ENCODE measurements at regions not wholly inside any gene's neighbourhood (a gene's known extent, or its start where the extent isn't known, plus 50 kb on each side); places are given as distances from the start of the nearest gene placed in this dataset.

DNA sequence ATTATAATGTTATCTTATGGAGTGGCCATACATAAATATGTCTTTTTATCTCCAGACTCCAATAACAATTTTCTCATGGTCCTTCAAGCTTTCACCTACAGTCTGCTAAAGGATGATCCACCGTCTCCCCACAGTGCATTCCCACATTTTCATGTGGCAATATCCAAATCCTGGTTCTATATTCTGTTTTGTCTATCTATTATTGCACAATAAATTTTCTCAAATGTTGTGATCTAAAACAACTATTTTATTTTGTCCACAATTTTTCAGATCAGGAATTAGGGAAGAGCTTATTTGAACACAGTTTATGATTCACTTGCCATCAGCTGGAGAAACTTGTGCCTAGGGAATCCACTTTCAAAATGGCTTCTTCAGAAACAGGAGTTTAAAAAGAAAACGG, 614.4 kb upstream of the TMEFF2 start:
- no peak for ATAC-seq
- H3K9ac ChIP-seq (ENCODE audit: low read length), result no peak overlapping the region
- no peaks in the 10 kb centered on the region for H3K4me1 ChIP-seq (ENCODE audit: insufficient read depth, low read length)
- H3K9me3 ChIP-seq (ENCODE audit: low read length), result no peaks in the 10 kb centered on the region
- ChIA-PET CTCF (no interaction called here), POLR2A (ENCODE audit: unreplicated experiment) (no interaction called here)
- H2AFZ ChIP-seq (ENCODE audit: low read length), result no peak overlapping the region
- TF ChIP-seq EZH2phosphoT487 (IDR thresholded peaks at IDR 0.05; ENCODE audit: borderline replicate concordance, low read length) (no peak), EZH2 (IDR thresholded peaks at IDR 0.05; ENCODE audit: low read length, unreplicated experiment) (no peak)
- TF ChIP-seq, protein P1, sequence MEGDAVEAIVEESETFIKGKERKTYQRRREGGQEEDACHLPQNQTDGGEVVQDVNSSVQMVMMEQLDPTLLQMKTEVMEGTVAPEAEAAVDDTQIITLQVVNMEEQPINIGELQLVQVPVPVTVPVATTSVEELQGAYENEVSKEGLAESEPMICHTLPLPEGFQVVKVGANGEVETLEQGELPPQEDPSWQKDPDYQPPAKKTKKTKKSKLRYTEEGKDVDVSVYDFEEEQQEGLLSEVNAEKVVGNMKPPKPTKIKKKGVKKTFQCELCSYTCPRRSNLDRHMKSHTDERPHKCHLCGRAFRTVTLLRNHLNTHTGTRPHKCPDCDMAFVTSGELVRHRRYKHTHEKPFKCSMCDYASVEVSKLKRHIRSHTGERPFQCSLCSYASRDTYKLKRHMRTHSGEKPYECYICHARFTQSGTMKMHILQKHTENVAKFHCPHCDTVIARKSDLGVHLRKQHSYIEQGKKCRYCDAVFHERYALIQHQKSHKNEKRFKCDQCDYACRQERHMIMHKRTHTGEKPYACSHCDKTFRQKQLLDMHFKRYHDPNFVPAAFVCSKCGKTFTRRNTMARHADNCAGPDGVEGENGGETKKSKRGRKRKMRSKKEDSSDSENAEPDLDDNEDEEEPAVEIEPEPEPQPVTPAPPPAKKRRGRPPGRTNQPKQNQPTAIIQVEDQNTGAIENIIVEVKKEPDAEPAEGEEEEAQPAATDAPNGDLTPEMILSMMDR (conservative IDR thresholded peaks at IDR 0.05; ENCODE audit: low read depth, low read length), result no peak
- no peaks in the 10 kb centered on the region for H3K9me2 ChIP-seq (replicated peaks; ENCODE audit: low read length)
- H3K79me2 ChIP-seq (ENCODE audit: low read length), result no peaks in the 10 kb centered on the region
- no TSS peak for BruUV-seq (replicated peaks)
- H3K27ac ChIP-seq (ENCODE audit: low read length), result no peak overlapping the region
- H3K36me3 ChIP-seq (ENCODE audit: low read depth, low read length), result no peaks in the 10 kb centered on the region
- no peak overlapping the region for H3K4me2 ChIP-seq (ENCODE audit: low read length)
- no peaks in the 10 kb centered on the region for H3K27me3 ChIP-seq (ENCODE audit: low read length)
- H3F3A ChIP-seq (ENCODE audit: low read length, unreplicated experiment), result no peaks in the 10 kb centered on the region
- no peaks in the 10 kb centered on the region for H4K20me1 ChIP-seq (ENCODE audit: low read length)
- DNase-seq, result no peak
- no peak overlapping the region for H3K4me3 ChIP-seq (ENCODE audit: low read length)
- intact Hi-C loops (cut with micrococcal nuclease), result no loop called here

DNA sequence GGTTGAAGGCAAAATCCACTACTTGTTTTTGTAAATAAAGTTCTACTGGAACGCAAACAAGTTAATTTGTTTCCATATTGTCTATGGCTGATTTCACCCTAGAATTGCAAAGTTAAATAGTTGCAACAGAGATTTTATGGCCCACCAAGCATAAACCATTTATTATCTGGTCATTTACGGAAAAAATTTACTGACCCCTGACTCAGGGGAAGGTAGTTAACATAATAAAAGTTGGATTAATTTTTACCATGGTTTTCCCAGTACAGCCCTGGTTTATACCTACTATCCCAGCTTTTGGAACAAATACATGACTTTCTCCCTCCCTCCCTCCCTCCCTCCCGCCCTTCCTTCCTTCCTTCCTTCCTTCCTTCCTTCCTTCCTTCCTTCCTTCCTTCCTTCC, 588.9 kb upstream of the TMEFF2 start:
- BruUV-seq (replicated peaks), result no TSS peak
- H4K20me1 ChIP-seq (ENCODE audit: low read length), result no peaks in the 10 kb centered on the region
- H3K36me3 ChIP-seq (ENCODE audit: low read depth, low read length), result no peaks in the 10 kb centered on the region
- H3K4me1 ChIP-seq (ENCODE audit: insufficient read depth, low read length), result no peaks in the 10 kb centered on the region
- H3K9me3 ChIP-seq (ENCODE audit: low read length), result no peaks in the 10 kb centered on the region
- ChIA-PET CTCF (no interaction called here), POLR2A (ENCODE audit: unreplicated experiment) (no interaction called here)
- H3K4me3 ChIP-seq (ENCODE audit: low read length), result no peak overlapping the region
- no peak overlapping the region for H3K9ac ChIP-seq (ENCODE audit: low read length)
- H3F3A ChIP-seq (ENCODE audit: low read length, unreplicated experiment), result no peaks in the 10 kb centered on the region
- no peak for ATAC-seq
- no peaks in the 10 kb centered on the region for H3K27me3 ChIP-seq (ENCODE audit: low read length)
- TF ChIP-seq, protein P1 (conservative IDR thresholded peaks at IDR 0.05; ENCODE audit: low read depth, low read length), result no peak
- H3K9me2 ChIP-seq (replicated peaks; ENCODE audit: low read length), result no peaks in the 10 kb centered on the region
- no peak overlapping the region for H3K4me2 ChIP-seq (ENCODE audit: low read length)
- no peak overlapping the region for H2AFZ ChIP-seq (ENCODE audit: low read length)
- intact Hi-C loops (cut with micrococcal nuclease), result no loop called here
- no peaks in the 10 kb centered on the region for H3K79me2 ChIP-seq (ENCODE audit: low read length)
- DNase-seq, result no peak
- no peak overlapping the region for H3K27ac ChIP-seq (ENCODE audit: low read length)

DNA sequence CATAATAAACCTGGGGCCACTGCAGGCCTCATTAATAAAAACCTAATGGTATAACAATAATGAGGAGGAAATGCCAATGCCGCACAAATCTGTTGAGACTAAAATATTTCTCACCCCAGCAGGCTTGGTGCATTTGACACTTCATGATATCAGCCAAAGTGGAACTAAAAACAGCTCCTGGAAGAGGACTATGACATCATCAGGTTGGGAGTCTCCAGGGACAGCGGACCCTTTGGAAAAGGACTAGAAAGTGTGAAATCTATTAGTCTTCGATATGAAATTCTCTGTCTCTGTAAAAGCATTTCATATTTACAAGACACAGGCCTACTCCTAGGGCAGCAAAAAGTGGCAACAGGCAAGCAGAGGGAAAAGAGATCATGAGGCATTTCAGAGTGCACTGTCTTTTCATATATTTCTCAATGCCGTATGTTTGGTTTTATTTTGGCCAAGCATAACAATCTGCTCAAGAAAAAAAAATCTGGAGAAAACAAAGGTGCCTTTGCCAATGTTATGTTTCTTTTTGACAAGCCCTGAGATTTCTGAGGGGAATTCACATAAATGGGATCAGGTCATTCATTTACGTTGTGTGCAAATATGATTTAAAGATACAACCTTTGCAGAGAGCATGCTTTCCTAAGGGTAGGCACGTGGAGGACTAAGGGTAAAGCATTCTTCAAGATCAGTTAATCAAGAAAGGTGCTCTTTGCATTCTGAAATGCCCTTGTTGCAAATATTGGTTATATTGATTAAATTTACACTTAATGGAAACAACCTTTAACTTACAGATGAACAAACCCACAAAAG, 580.9 kb upstream of the TMEFF2 start:
- ChIA-PET CTCF (no interaction called here), POLR2A (ENCODE audit: unreplicated experiment) (no interaction called here)
- H3K27ac ChIP-seq (ENCODE audit: low read length), result no peak overlapping the region
- H3K4me1 ChIP-seq (ENCODE audit: insufficient read depth, low read length), result no peaks in the 10 kb centered on the region
- TF ChIP-seq EZH2phosphoT487 (IDR thresholded peaks at IDR 0.05; ENCODE audit: borderline replicate concordance, low read length) (no peak), EZH2 (IDR thresholded peaks at IDR 0.05; ENCODE audit: low read length, unreplicated experiment) (no peak)
- TF ChIP-seq, protein P1 (conservative IDR thresholded peaks at IDR 0.05; ENCODE audit: low read depth, low read length), result no peak
- H3K9me3 ChIP-seq (ENCODE audit: low read length), result no peaks in the 10 kb centered on the region
- BruUV-seq (replicated peaks), result no TSS peak
- no peak overlapping the region for H3K9ac ChIP-seq (ENCODE audit: low read length)
- H3K4me2 ChIP-seq (ENCODE audit: low read length), result no peak overlapping the region
- no peak overlapping the region for H3K4me3 ChIP-seq (ENCODE audit: low read length)
- no peak for DNase-seq
- no peaks in the 10 kb centered on the region for H3K36me3 ChIP-seq (ENCODE audit: low read depth, low read length)
- no peaks in the 10 kb centered on the region for H3K9me2 ChIP-seq (replicated peaks; ENCODE audit: low read length)
- intact Hi-C loops (cut with micrococcal nuclease), result no loop called here
- ATAC-seq, result no peak
- no peak overlapping the region for H2AFZ ChIP-seq (ENCODE audit: low read length)
- H3K79me2 ChIP-seq (ENCODE audit: low read length), result no peaks in the 10 kb centered on the region
- H3K27me3 ChIP-seq (ENCODE audit: low read length), result no peaks in the 10 kb centered on the region
- no peaks in the 10 kb centered on the region for H3F3A ChIP-seq (ENCODE audit: low read length, unreplicated experiment)
- no peaks in the 10 kb centered on the region for H4K20me1 ChIP-seq (ENCODE audit: low read length)
